Liver (tissue), 8 donors: ENCODE measurements at regions not wholly inside any gene's neighbourhood (a gene's known extent, or its start where the extent isn't known, plus 50 kb on each side); places are given as distances from the start of the nearest gene placed in this dataset.

ENCODE experiments used
- DNase-seq: peaks from one replicate; pipeline ENCODE4 v3.0.0-alpha.2; 2017; ENCODE audit warnings: low spot score
- H3K27ac ChIP-seq, 2 donors: one replicate each; pipeline ENCODE4 v1.7.0; 2013; ENCODE audit warnings: inconsistent platforms in 2 of 2, low read length in 2 of 2, control low read depth in 1 of 2, low read depth in 1 of 2, mild to moderate bottlenecking in 1 of 2
- H3K27me3 ChIP-seq, 4 donors: one replicate each; pipeline versions ENCODE4 v1.6.1 to v1.7.0; 2013; ENCODE audit warnings: low read length in 3 of 4, inconsistent platforms in 1 of 4, mild to moderate bottlenecking in 1 of 4, moderate library complexity in 1 of 4; ENCODE audit not compliant: control insufficient read depth in 4 of 4, insufficient read depth in 4 of 4
- H3K36me3 ChIP-seq, 4 donors: one replicate each; pipeline versions ENCODE4 v1.6.1 to v1.7.0; 2013; ENCODE audit warnings: low read length in 3 of 4, mild to moderate bottlenecking in 3 of 4, low read depth in 1 of 4, moderate library complexity in 1 of 4; ENCODE audit not compliant: control insufficient read depth in 4 of 4, insufficient read depth in 3 of 4
- H3K4me1 ChIP-seq, 4 donors: one replicate each; pipeline versions ENCODE4 v1.6.1 to v1.7.0; 2013; ENCODE audit warnings: low read length in 3 of 4, mild to moderate bottlenecking in 3 of 4, moderate library complexity in 1 of 4; ENCODE audit not compliant: control insufficient read depth in 4 of 4, insufficient read depth in 4 of 4
- H3K4me3 ChIP-seq, 3 donors: one replicate each; pipeline versions ENCODE4 v1.6.1 to v1.7.0; 2013; ENCODE audit warnings: low read length in 3 of 3, control low read depth in 1 of 3, low read depth in 1 of 3, mild to moderate bottlenecking in 1 of 3
- H3K9ac ChIP-seq, 2 donors: one replicate each; pipeline ENCODE4 v1.7.0; 2013; ENCODE audit warnings: low read length in 2 of 2, mild to moderate bottlenecking in 2 of 2, moderate library complexity in 2 of 2, control low read depth in 1 of 2, low read depth in 1 of 2
- H3K9me3 ChIP-seq, 4 donors: one replicate each; pipeline versions ENCODE4 v1.6.1 to v1.7.0; 2013; ENCODE audit warnings: low read length in 3 of 4; ENCODE audit not compliant: control insufficient read depth in 4 of 4
- EGR1 ChIP-seq, 2 donors: IDR thresholded peaks; 2 replicates each; pipeline ENCODE4 v1.6.1; 2016 to 2018; ENCODE audit warnings: antibody characterized with exemption in 2 of 2, low read depth in 2 of 2
- FOXA1 ChIP-seq: IDR thresholded peaks from 2 replicates; pipeline ENCODE4 v1.6.1; 2016; ENCODE audit warnings: antibody characterized with exemption
- FOXA2 ChIP-seq: IDR thresholded peaks from 2 replicates; pipeline ENCODE4 v1.6.1; 2016; ENCODE audit warnings: antibody characterized with exemption
- GABPA ChIP-seq, 2 donors: IDR thresholded peaks in 1 of 2; conservative IDR thresholded peaks in 1 of 2; 2 replicates each; pipeline ENCODE4 v1.6.1; 2016; ENCODE audit warnings: antibody characterized with exemption in 2 of 2, mild to moderate bottlenecking in 1 of 2, moderate library complexity in 1 of 2
- HNF4A ChIP-seq, 2 donors: conservative IDR thresholded peaks; 2 replicates each; pipeline ENCODE4 v1.6.1; 2016; ENCODE audit warnings: antibody characterized with exemption in 2 of 2, mild to moderate bottlenecking in 2 of 2
- HNF4G ChIP-seq: IDR thresholded peaks from 2 replicates; pipeline ENCODE4 v1.6.1; 2016; ENCODE audit warnings: antibody characterized with exemption
- JUND ChIP-seq, 2 donors: IDR thresholded peaks; 2 replicates each; pipeline ENCODE4 v1.6.1; 2016; ENCODE audit warnings: antibody characterized with exemption in 2 of 2
- NR2F2 ChIP-seq: IDR thresholded peaks from 2 replicates; pipeline ENCODE4 v1.6.1; 2016; ENCODE audit warnings: antibody characterized with exemption
- RAD21 ChIP-seq, 2 donors: IDR thresholded peaks; 2 replicates each; pipeline ENCODE4 v1.6.1; 2016; ENCODE audit warnings: antibody characterized with exemption in 2 of 2, mild to moderate bottlenecking in 2 of 2
- RXRA ChIP-seq, 2 donors: IDR thresholded peaks; 2 replicates each; pipeline ENCODE4 v1.6.1; 2017 to 2018; ENCODE audit warnings: antibody characterized with exemption in 2 of 2, mild to moderate bottlenecking in 1 of 2
- SP1 ChIP-seq: IDR thresholded peaks from 2 replicates; pipeline ENCODE4 v1.6.1; 2018; ENCODE audit warnings: antibody characterized with exemption, mild to moderate bottlenecking
- TAF1 ChIP-seq: conservative IDR thresholded peaks from 2 replicates; pipeline ENCODE4 v1.6.1; 2016; ENCODE audit warnings: antibody characterized with exemption, mild to moderate bottlenecking
- YY1 ChIP-seq: IDR thresholded peaks from 2 replicates; pipeline ENCODE4 v1.6.1; 2016; ENCODE audit warnings: antibody characterized with exemption, mild to moderate bottlenecking
- WGBS: extraction: QIAGEN DNeasy Blood & Tissue Kit; methylation state at CpG from one replicate; pipeline ENCODE4 v1.1.7; 2013; 5-methylcytosine and 5-hydroxymethylcytosine counted together
- TF ChIP-seq, protein P1 (sequence below): fragments of 150-350 bp; IDR thresholded peaks from 2 replicates; pipeline ENCODE4 v1.5.1; 2017; ENCODE audit warnings: improper control_type of control experiment, low read depth, low read length; ENCODE audit not compliant: missing input control
- TF ChIP-seq, protein P2 (sequence below): IDR thresholded peaks from 2 replicates; pipeline ENCODE4 v1.6.1; 2016; ENCODE audit warnings: antibody characterized with exemption
- TF ChIP-seq, protein P3 (sequence below): IDR thresholded peaks from 2 replicates; pipeline ENCODE4 v1.6.1; 2016; ENCODE audit warnings: antibody characterized with exemption
- TF ChIP-seq, protein P4 (sequence below): IDR thresholded peaks from 2 replicates; pipeline ENCODE4 v1.6.1; 2016; ENCODE audit warnings: antibody characterized with exemption, mild to moderate bottlenecking
- TF ChIP-seq, protein P5 (sequence below): IDR thresholded peaks from 2 replicates; pipeline ENCODE4 v1.6.1; 2016; ENCODE audit warnings: antibody characterized with exemption
- donor health status: healthy.
- donor health status: healthy.
- donor health status: healthy.
- donor health status: healthy.
- donor health status: healthy.

DNA sequence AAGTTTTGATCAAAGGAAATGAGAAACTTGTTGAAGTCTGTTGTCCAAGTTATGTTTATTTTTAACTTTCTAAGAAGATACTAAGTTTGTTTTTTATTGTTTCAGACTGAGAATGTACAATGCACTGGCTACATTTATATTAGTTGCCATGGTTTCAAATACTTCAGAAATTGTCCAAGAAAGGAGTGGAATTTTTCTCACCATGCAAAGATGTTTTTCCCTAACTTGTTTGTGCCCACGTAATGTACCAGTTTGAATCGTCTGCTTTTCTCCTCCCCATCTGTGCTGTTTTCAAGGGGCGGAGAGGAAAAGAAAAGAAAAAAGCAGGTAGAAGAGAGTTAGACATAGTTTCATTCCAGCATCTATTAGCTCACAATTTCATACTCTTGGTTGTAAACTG, 407.0 kb downstream of the KCTD16 start:
- 74% methylated on average over 3 of the region's 3 CpGs for WGBS
- TF ChIP-seq JUND (IDR thresholded peaks at IDR 0.05) (no peak), RAD21 (IDR thresholded peaks at IDR 0.05) (no peak), FOXA1 (no peak), EGR1 (IDR thresholded peaks at IDR 0.05; ENCODE audit: low read depth in 2 of 2) (no peak), TAF1 (no peak), HNF4G (no peak), SP1 (no peak), FOXA2 (no peak), RXRA (IDR thresholded peaks at IDR 0.05) (no peak), NR2F2 (no peak), HNF4A (conservative IDR thresholded peaks at IDR 0.05) (no peak)
- TF ChIP-seq, protein P1, sequence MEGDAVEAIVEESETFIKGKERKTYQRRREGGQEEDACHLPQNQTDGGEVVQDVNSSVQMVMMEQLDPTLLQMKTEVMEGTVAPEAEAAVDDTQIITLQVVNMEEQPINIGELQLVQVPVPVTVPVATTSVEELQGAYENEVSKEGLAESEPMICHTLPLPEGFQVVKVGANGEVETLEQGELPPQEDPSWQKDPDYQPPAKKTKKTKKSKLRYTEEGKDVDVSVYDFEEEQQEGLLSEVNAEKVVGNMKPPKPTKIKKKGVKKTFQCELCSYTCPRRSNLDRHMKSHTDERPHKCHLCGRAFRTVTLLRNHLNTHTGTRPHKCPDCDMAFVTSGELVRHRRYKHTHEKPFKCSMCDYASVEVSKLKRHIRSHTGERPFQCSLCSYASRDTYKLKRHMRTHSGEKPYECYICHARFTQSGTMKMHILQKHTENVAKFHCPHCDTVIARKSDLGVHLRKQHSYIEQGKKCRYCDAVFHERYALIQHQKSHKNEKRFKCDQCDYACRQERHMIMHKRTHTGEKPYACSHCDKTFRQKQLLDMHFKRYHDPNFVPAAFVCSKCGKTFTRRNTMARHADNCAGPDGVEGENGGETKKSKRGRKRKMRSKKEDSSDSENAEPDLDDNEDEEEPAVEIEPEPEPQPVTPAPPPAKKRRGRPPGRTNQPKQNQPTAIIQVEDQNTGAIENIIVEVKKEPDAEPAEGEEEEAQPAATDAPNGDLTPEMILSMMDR, result no peak
- TF ChIP-seq, protein P2, sequence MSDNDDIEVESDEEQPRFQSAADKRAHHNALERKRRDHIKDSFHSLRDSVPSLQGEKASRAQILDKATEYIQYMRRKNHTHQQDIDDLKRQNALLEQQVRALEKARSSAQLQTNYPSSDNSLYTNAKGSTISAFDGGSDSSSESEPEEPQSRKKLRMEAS, result no peak
- TF ChIP-seq, protein P3, sequence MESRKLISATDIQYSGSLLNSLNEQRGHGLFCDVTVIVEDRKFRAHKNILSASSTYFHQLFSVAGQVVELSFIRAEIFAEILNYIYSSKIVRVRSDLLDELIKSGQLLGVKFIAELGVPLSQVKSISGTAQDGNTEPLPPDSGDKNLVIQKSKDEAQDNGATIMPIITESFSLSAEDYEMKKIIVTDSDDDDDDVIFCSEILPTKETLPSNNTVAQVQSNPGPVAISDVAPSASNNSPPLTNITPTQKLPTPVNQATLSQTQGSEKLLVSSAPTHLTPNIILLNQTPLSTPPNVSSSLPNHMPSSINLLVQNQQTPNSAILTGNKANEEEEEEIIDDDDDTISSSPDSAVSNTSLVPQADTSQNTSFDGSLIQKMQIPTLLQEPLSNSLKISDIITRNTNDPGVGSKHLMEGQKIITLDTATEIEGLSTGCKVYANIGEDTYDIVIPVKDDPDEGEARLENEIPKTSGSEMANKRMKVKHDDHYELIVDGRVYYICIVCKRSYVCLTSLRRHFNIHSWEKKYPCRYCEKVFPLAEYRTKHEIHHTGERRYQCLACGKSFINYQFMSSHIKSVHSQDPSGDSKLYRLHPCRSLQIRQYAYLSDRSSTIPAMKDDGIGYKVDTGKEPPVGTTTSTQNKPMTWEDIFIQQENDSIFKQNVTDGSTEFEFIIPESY, result no peak
- TF ChIP-seq, protein P4, sequence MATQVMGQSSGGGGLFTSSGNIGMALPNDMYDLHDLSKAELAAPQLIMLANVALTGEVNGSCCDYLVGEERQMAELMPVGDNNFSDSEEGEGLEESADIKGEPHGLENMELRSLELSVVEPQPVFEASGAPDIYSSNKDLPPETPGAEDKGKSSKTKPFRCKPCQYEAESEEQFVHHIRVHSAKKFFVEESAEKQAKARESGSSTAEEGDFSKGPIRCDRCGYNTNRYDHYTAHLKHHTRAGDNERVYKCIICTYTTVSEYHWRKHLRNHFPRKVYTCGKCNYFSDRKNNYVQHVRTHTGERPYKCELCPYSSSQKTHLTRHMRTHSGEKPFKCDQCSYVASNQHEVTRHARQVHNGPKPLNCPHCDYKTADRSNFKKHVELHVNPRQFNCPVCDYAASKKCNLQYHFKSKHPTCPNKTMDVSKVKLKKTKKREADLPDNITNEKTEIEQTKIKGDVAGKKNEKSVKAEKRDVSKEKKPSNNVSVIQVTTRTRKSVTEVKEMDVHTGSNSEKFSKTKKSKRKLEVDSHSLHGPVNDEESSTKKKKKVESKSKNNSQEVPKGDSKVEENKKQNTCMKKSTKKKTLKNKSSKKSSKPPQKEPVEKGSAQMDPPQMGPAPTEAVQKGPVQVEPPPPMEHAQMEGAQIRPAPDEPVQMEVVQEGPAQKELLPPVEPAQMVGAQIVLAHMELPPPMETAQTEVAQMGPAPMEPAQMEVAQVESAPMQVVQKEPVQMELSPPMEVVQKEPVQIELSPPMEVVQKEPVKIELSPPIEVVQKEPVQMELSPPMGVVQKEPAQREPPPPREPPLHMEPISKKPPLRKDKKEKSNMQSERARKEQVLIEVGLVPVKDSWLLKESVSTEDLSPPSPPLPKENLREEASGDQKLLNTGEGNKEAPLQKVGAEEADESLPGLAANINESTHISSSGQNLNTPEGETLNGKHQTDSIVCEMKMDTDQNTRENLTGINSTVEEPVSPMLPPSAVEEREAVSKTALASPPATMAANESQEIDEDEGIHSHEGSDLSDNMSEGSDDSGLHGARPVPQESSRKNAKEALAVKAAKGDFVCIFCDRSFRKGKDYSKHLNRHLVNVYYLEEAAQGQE, result no peak
- TF ChIP-seq, protein P5, sequence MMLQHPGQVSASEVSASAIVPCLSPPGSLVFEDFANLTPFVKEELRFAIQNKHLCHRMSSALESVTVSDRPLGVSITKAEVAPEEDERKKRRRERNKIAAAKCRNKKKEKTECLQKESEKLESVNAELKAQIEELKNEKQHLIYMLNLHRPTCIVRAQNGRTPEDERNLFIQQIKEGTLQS, result no peak
- no peaks in the 10 kb centered on the region for H3K4me1 ChIP-seq

DNA sequence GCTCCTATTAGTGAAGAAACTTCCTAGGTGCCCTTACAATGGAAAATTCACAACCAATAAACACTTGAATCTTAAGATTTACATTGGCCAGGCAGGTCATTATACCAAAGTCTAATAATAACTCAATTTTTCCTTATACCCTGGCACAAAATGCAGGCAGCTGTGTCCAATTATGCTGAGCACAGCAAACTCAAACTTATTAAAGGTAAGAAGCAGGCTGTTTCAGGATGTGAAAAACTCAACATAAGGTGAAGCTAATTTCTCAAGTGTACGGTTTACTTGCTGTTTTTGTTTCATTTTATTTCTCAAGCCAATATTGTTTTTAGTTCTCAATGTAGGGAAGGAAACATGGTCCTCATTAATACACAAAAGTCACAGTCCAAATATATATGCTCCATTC, 405.1 kb downstream of the KCTD16 start:
- Histone ChIP-seq H3K27ac (no peak overlapping the region), H3K4me1 (no peaks in the 10 kb centered on the region), H3K4me3 (no peak overlapping the region), H3K27me3 (peaks cover 0 to under 1% (median 0%) of the 10 kb centered on the region in 4 donors), H3K9ac (no peak overlapping the region), H3K9me3 (peaks cover 0 to 5% (median 2%) of the 10 kb centered on the region in 4 donors), H3K36me3 (no peaks in the 10 kb centered on the region)
- no peak for DNase-seq
- WGBS, result 84% methylated on average over 1 of the region's 1 CpG
- TF ChIP-seq YY1 (no peak), GABPA (IDR thresholded peaks at IDR 0.05 in 1 of 2, conservative IDR thresholded peaks at IDR 0.05 in 1 of 2) (no peak), SP1 (no peak), FOXA1 (no peak), FOXA2 (no peak), EGR1 (IDR thresholded peaks at IDR 0.05; ENCODE audit: low read depth in 2 of 2) (no peak), HNF4A (conservative IDR thresholded peaks at IDR 0.05) (no peak), JUND (IDR thresholded peaks at IDR 0.05) (no peak), HNF4G (no peak), RXRA (IDR thresholded peaks at IDR 0.05) (no peak), TAF1 (no peak), RAD21 (IDR thresholded peaks at IDR 0.05) (no peak)
- TF ChIP-seq, protein P2, result no peak
- TF ChIP-seq, protein P3, result no peak

More for the DNA sequence above, 407.0 kb downstream of the KCTD16 start:
- H3K4me3 ChIP-seq, result no peak overlapping the region
- no peaks in the 10 kb centered on the region for H3K36me3 ChIP-seq
- no peak overlapping the region for H3K9ac ChIP-seq
- no peak for DNase-seq
- H3K27ac ChIP-seq, result no peak overlapping the region
- peaks cover 0 to 5% (median 2%) of the 10 kb centered on the region in 4 donors for H3K9me3 ChIP-seq
- peaks cover 0 to 4% (median 0%) of the 10 kb centered on the region in 4 donors for H3K27me3 ChIP-seq
